Neutrophil (primary cell): ENCODE measurements at regions not wholly inside any gene's neighbourhood (a gene's known extent, or its start where the extent isn't known, plus 50 kb on each side); places are given as distances from the start of the nearest gene placed in this dataset.
"Not testable (repeated sequence)": the region's sequence is repeated elsewhere in the genome, so short reads cannot be mapped to it uniquely, and the experiment has no call there.

Experiments used
- H3K27ac ChIP-seq: fragments of 200-600 bp; sonication (generic); 2 replicates; pipeline ENCODE4 v1.5.1; 2016; ENCODE audit warnings: mild to moderate bottlenecking, moderate library complexity
- H3K27me3 ChIP-seq: fragments of 200-600 bp; sonication (generic); 2 replicates; pipeline ENCODE4 v1.6.0; 2016; ENCODE audit warnings: mild to moderate bottlenecking
- H3K36me3 ChIP-seq: fragments of 200-600 bp; sonication (generic); 2 replicates; pipeline ENCODE4 v1.5.1; 2017
- H3K4me1 ChIP-seq, 2 experiments: fragments of 200-600 bp in 1 of 2; sonication (generic) in 1 of 2; 1 replicate in 1 of 2; 2 replicates in 1 of 2; pipeline versions ENCODE4 v1.5.1 to v1.6.1; 2013 to 2016; ENCODE audit warnings: low read depth in 1 of 2, low read length in 1 of 2, mild to moderate bottlenecking in 1 of 2, moderate library complexity in 1 of 2; ENCODE audit not compliant: control insufficient read depth in 1 of 2, insufficient read depth in 1 of 2
- H3K4me3 ChIP-seq, 2 experiments: fragments of 200-600 bp in 1 of 2; sonication (generic) in 1 of 2; 1 replicate in 1 of 2; 2 replicates in 1 of 2; pipeline ENCODE4 v1.5.1; 2013 to 2016; ENCODE audit warnings: low read depth in 1 of 2, low read length in 1 of 2, mild to moderate bottlenecking in 1 of 2, moderate library complexity in 1 of 2
- H3K9me3 ChIP-seq: fragments of 200-600 bp; sonication (generic); 2 replicates; pipeline ENCODE4 v1.5.1; 2016
- TF ChIP-seq, protein P1 (sequence below): fragments of 200-600 bp; sonication (generic); IDR thresholded peaks from 2 replicates; pipeline ENCODE4 v1.5.1; 2016; ENCODE audit warnings: antibody characterized with exemption

DNA sequence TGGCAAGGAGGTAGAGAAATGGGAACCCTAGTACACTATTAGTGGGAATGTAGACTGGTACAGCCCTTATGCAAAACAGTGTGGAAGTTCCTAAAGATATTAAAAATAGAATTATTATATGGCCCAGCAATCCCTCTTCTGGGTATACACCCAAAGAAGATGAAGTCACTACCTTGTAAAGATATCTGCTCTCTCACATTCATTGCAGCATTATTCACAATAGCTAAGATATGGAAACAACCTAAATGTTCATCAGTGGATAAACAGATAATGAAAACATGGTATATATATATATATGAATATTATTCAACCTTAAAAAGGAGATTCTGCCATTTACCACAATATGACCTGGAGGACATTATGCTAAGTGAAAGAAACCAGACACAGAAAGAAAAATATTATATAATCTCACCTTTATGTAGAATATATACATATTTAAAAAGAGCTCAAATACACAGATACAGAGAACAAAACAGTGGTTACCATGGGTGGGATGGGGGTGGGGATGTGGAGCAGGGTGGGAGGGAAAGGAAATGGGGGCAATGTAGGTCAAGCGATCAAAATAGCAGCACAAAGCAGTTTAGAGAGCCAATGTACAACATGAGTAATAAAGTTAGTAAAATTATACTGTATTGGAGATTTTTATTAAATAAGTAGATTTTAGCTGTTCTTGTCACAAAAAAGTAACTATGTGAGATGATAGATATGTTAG is 138.6 kb downstream of the SPRY1 start:
- no peak overlapping the region for H3K27ac ChIP-seq

DNA sequence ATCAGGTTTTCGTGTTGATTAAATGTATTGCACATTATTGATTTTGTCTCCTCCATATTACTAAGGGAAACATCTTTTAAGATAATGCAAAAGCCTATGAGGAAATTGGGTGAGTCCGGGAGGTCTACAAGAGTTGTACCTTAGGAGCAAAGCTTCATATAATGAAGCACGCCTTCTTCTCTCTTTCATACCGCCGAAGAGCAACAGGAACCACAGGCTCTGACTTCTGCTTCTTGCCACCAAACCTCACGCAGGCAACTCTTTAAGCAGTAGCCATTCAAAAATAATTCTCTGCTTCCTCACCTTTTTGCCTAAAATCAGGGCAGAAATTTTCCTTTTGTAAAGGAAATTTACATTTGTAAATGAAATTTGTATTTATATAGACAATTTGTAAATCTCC is 139.6 kb downstream of the SPRY1 start:
- no peaks in the 10 kb centered on the region for H3K27me3 ChIP-seq
- H3K4me3 ChIP-seq: no peak overlapping the region
- TF ChIP-seq, protein P1, sequence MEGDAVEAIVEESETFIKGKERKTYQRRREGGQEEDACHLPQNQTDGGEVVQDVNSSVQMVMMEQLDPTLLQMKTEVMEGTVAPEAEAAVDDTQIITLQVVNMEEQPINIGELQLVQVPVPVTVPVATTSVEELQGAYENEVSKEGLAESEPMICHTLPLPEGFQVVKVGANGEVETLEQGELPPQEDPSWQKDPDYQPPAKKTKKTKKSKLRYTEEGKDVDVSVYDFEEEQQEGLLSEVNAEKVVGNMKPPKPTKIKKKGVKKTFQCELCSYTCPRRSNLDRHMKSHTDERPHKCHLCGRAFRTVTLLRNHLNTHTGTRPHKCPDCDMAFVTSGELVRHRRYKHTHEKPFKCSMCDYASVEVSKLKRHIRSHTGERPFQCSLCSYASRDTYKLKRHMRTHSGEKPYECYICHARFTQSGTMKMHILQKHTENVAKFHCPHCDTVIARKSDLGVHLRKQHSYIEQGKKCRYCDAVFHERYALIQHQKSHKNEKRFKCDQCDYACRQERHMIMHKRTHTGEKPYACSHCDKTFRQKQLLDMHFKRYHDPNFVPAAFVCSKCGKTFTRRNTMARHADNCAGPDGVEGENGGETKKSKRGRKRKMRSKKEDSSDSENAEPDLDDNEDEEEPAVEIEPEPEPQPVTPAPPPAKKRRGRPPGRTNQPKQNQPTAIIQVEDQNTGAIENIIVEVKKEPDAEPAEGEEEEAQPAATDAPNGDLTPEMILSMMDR: no peak
- no peaks in the 10 kb centered on the region for H3K4me1 ChIP-seq
- H3K36me3 ChIP-seq: no peaks in the 10 kb centered on the region
- H3K27ac ChIP-seq: no peak overlapping the region
- H3K9me3 ChIP-seq: no peaks in the 10 kb centered on the region

More for the DNA sequence above, 138.6 kb downstream of the SPRY1 start:
- H3K27me3 ChIP-seq: no peaks in the 10 kb centered on the region
- TF ChIP-seq, protein P1: no peak
- H3K4me3 ChIP-seq: no peak overlapping the region
- H3K9me3 ChIP-seq: no peaks in the 10 kb centered on the region
- no peaks in the 10 kb centered on the region for H3K4me1 ChIP-seq
- H3K36me3 ChIP-seq: no peaks in the 10 kb centered on the region

DNA sequence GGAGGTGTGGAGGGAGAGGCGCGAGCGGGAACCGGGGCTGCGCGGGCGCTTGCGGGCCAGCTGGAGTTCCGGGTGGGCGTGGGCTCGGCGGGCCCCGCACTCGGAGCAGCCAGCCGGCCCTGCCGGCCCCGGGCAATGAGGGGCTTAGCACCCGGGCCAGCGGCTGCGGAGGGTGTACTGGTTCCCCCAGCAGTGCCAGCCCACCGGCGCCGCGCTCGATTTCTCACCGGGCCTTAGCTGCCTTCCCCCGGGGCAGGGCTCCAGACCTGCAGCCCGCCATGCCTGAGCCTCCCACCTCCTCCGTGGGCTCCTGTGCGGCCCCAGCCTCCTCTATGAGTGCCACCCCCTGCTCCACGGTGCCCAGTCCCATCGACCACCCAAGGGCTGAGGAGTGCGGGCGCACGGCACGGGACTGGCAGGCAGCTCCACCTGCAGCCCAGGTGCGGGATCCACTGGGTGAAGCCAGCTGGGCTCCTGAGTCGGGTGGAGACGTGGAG is 141.4 kb downstream of the SPRY1 start:
- not testable (repeated sequence) for H3K27me3 ChIP-seq, H3K27ac ChIP-seq, H3K4me3 ChIP-seq, H3K36me3 ChIP-seq, H3K9me3 ChIP-seq, H3K4me1 ChIP-seq

DNA sequence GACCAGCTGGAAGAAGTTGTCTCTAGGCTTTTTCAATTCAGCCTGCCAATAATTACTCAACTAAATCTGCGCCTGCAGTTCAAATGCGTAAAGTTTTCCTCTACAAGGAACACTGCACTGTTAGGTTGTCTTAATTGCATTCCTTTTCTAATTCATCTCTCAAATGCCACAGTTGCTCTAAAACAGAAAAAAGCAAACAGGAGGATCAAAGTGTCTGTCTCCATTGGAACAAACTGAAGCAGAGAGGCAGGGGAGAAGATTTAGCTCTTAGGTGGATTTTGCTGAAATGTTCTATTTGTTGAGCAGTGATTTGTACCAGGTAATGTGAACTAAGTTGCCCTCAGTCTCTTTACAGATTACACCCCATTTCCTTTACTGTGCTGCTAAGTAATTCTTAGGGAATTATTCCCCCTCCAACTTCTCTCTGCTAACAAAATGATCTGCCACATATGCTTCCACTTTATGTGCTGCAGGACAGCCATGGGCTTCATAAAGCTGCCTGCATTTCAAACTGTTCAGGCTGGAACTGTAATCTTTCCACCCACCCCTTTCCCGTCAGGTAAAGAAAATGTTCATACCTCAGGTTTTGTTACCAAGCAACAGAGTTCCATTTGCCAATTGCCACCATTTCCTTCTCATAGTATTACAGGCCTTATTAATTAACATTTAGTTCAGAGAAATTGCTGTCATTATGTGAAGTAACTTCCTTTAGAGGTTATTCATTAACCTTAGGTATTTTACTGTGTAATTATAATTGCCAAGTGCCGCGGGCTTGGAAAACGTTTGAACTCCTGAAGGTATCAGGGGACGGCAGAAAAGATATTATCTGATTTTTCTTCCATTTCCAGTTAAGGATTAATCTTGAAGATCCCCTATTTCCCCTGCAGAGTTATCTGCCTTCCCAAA is 149.3 kb downstream of the SPRY1 start:
- H3K36me3 ChIP-seq: no peaks in the 10 kb centered on the region
- no peak overlapping the region for H3K27ac ChIP-seq
- TF ChIP-seq, protein P1: no peak
- no peaks in the 10 kb centered on the region for H3K27me3 ChIP-seq
- H3K4me3 ChIP-seq: no peak overlapping the region
- H3K4me1 ChIP-seq: no peaks in the 10 kb centered on the region
- H3K9me3 ChIP-seq: no peaks in the 10 kb centered on the region

DNA sequence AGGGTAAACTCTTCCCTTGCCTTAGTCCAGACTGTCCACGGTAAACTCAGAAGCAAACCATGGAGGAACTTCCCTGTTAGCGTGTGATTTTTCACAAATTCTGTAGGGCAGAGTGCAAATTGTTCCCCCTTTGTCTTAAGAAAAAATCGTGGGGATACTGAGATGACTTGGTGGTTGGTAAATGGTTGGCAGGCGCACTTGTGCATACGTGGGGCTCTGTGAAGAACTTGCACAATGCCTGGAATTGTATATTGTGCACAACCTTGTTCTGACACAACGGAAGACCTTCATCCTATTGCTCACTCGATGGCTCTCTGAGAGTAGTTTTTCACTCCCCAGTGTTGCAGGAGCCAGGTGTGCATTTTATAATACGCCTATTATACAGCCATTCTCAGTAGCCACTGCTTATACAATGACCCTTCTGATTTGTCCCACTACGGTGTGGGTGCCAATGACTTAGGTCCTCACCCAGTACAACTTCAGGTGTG is 150.0 kb downstream of the SPRY1 start:
- no peak overlapping the region for H3K27ac ChIP-seq
- no peaks in the 10 kb centered on the region for H3K36me3 ChIP-seq
- no peaks in the 10 kb centered on the region for H3K4me1 ChIP-seq
- H3K27me3 ChIP-seq: no peaks in the 10 kb centered on the region
- H3K4me3 ChIP-seq: no peak overlapping the region
- TF ChIP-seq, protein P1: no peak
- no peaks in the 10 kb centered on the region for H3K9me3 ChIP-seq
